AG09319 (cell line): ENCODE measurements at regions not wholly inside any gene's neighbourhood (a gene's known extent, or its start where the extent isn't known, plus 50 kb on each side); places are given as distances from the start of the nearest gene placed in this dataset.

Experiments
- DNase-seq: peaks from one replicate; pipeline ENCODE4 v3.0.0-alpha.2; 2010; ENCODE audit warnings: low read depth; ENCODE audit errors: extremely low read depth
- TF ChIP-seq, protein P1 (sequence below): IDR thresholded peaks from 2 replicates; pipeline ENCODE4 v1.5.1; 2011; ENCODE audit warnings: low read depth, mild to moderate bottlenecking, inconsistent platforms, low read length, moderate library complexity

DNA sequence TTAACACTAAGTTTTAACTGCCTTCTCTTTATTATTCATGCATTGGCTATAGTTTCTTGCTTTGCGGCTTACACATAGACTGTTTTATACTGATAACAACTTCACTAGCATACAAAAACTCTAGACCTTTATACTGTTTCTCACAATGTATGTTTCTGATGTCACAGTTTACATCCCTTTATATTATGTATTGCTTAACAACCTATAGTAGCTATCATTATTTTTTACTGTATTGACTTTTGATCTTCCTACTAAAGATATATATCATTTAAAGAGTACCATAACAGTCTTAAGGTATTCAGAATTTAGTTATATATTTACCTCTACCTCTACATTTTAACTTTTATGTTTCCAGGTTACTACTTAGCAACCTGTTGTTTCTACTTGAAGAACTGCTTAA is 543.3 kb upstream of the ARGLU1 start:
- DNase-seq = no peak
- TF ChIP-seq, protein P1, sequence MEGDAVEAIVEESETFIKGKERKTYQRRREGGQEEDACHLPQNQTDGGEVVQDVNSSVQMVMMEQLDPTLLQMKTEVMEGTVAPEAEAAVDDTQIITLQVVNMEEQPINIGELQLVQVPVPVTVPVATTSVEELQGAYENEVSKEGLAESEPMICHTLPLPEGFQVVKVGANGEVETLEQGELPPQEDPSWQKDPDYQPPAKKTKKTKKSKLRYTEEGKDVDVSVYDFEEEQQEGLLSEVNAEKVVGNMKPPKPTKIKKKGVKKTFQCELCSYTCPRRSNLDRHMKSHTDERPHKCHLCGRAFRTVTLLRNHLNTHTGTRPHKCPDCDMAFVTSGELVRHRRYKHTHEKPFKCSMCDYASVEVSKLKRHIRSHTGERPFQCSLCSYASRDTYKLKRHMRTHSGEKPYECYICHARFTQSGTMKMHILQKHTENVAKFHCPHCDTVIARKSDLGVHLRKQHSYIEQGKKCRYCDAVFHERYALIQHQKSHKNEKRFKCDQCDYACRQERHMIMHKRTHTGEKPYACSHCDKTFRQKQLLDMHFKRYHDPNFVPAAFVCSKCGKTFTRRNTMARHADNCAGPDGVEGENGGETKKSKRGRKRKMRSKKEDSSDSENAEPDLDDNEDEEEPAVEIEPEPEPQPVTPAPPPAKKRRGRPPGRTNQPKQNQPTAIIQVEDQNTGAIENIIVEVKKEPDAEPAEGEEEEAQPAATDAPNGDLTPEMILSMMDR = no peak

DNA sequence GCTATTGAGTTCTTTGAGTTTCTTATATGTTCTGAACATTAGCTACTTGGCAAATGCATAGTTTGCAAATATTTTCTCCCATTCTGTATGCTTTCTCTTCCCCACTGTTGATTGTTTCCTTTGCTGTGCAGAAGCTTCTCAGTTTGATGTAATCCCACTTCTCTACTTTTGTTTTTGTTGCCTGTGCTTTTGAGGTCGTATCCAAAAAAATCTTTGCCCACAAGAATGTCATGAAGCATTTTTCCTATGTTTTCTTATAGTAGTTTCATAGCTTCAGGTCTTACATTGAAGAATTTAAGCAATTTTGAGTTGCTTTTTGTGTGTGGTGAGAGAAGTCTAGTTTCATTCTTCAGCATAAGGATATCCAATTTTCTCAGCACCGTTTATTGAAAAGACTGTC is 536.7 kb upstream of the ARGLU1 start:
- DNase-seq = no peak
- TF ChIP-seq, protein P1 = no peak

DNA sequence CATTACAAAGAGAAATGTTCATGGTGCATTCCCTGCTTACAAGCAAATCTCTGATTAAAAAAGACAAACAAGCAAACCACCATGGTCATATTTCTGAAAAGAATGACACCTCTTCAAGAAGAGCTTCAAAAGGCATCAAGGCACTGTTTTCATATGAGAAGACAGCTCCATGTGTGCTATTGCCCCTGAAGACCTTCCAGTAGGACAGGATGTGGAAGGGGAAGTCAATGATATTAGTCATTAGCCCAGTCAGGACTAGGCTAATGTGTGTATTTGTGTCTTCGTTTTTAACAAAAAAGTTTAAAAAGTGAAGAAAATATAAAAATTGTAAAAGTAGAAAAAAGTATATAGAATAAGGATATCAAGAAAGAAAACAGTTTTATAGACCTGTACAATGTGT is 534.7 kb upstream of the ARGLU1 start:
- TF ChIP-seq, protein P1 = no peak
- DNase-seq = no peak

DNA sequence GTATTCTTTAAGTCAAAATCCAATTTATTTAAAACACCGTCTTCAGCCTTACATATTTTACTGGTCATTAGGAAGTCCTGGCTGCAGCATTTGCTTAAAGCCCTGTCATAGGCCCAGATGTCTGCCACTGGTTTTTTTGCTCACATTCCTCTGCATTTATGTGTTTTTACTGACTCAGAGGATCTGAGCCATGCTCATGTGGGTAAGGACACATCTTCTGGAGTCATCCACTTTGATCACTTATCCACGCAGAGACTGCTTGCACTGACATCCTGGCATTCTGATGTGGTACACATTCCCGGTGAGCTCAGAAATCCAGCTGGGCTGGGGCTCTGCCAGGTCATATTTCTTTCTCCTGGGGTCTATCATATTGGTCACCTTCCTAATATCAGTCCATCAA is 531.7 kb upstream of the ARGLU1 start:
- TF ChIP-seq, protein P1 = no peak
- DNase-seq = no peak

DNA sequence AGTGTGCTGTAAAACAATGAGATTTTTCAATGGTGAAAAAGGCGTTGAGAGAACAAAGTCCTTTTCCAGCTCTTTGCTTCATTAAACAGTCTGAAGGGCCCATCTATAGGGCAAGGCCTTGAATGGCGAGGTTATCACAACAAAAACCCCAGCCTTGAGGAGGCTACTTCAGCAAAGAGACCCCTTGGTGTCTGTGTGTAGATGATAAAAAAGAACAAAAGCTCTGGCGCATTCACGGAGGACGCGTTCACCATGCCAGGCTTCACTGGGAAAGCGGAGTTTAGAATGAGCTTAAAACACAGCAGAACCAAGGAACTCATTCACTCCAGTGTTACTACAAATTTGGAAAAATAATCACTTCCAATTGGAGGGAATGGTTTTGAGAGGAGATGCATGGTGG is 530.0 kb upstream of the ARGLU1 start:
- no peak for DNase-seq
- TF ChIP-seq, protein P1 = no peak

DNA sequence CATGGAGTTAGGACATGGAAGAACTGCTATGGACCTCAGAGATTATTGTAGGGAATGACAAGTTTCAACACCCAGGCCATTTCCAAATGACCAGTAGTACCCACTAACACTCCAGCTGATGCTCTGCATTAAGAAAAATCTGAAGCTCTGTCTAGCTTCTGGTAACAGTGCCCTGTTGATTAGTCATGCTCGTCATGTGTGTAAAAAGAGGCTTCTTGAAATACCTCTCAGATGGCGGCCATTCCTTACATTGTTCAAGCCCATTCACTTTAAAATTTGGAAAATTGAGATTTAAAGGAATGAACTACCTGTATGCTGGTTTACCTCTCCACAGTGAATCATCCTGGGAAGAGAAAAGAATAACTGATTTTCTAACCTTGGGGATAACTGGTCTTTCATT is 527.9 kb upstream of the ARGLU1 start:
- TF ChIP-seq, protein P1 = no peak
- no peak for DNase-seq

DNA sequence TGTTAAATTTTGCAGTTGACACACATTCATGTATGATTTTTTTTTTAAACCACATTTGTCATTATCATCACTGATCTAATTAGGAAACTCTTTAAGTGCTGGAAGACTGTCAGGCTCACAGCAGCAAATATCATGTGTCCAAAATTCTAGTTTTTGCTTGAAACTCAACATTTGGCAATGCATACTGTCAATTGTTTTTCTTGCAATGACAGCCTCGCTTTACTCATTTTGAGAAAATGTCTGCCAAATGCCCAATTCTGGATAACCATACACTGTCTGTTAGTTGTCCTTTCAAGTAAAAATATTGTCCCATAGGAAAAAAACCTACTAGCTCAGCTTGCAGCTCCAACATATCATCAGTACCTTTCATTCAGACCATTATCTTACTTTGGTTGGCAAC is 523.9 kb upstream of the ARGLU1 start:
- TF ChIP-seq, protein P1 = no peak
- no peak for DNase-seq
